ENCODE measurements at regions not wholly inside any gene's neighbourhood (a gene's known extent, or its start where the extent isn't known, plus 50 kb on each side); places are given as distances from the start of the nearest gene placed in this dataset.

DNA sequence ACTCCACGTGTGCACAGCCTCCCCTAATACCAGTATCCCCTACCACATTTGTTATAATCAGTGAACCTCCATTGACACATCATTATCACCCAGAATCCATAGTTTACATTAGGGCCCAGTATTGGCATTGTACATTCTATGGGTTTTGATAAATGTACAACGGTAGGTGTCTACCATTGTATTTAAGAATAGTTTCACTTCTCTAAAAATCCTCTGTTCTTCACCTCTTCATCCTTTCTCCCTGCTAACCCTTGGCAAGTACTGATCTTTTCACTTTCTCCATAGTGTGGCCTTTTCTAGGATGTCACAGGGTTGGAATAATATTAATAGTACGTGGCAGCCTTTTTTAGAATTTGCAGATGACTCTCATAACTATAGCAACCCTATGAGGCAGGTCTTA, 353.8 kb downstream of the DDX10 start:
- CTCF ChIA-PET: no interaction called here
- Histone ChIP-seq H3K9me2 (ENCODE audit: insufficient read depth) (no peaks in the 10 kb centered on the region), H3K79me2 (ENCODE audit: insufficient read depth, low read length) (no peaks in the 10 kb centered on the region), H3K4me3 (replicated peaks in 1 of 2; ENCODE audit: low read depth in 1 of 2, low read length in 2 of 2) (no peak overlapping the region), H3K4me1 (ENCODE audit: control insufficient read depth in 1 of 2, insufficient read depth in 2 of 2, low read length in 2 of 2) (no peaks in the 10 kb centered on the region), H3K27ac (ENCODE audit: low read depth, low read length) (no peak overlapping the region), H3K4me2 (ENCODE audit: low read length) (no peak overlapping the region), H3K9ac (ENCODE audit: low read length) (no peak overlapping the region), H3K9me3 (ENCODE audit: control insufficient read depth in 1 of 2, insufficient read depth in 1 of 2, low read depth in 1 of 2, low read length in 2 of 2) (no peaks in the 10 kb centered on the region), H3K36me3 (ENCODE audit: control insufficient read depth in 1 of 2, insufficient read depth in 2 of 2, low read length in 2 of 2) (no peaks in the 10 kb centered on the region), H2AFZ (ENCODE audit: low read depth, low read length, poor library complexity, severe bottlenecking) (no peak overlapping the region), H3K27me3 (ENCODE audit: insufficient read depth, low read length) (no peaks in the 10 kb centered on the region), H4K20me1 (ENCODE audit: insufficient read depth) (no peaks in the 10 kb centered on the region)
- no peak for TF ChIP-seq EZH2phosphoT487 (IDR thresholded peaks at IDR 0.05; ENCODE audit: borderline replicate concordance)
- TF ChIP-seq RAD21 (IDR thresholded peaks at IDR 0.05; ENCODE audit: low read depth): no peak
- no peak for TF ChIP-seq SIN3A (IDR thresholded peaks at IDR 0.05; ENCODE audit: low read depth)
- TF ChIP-seq, protein P1, sequence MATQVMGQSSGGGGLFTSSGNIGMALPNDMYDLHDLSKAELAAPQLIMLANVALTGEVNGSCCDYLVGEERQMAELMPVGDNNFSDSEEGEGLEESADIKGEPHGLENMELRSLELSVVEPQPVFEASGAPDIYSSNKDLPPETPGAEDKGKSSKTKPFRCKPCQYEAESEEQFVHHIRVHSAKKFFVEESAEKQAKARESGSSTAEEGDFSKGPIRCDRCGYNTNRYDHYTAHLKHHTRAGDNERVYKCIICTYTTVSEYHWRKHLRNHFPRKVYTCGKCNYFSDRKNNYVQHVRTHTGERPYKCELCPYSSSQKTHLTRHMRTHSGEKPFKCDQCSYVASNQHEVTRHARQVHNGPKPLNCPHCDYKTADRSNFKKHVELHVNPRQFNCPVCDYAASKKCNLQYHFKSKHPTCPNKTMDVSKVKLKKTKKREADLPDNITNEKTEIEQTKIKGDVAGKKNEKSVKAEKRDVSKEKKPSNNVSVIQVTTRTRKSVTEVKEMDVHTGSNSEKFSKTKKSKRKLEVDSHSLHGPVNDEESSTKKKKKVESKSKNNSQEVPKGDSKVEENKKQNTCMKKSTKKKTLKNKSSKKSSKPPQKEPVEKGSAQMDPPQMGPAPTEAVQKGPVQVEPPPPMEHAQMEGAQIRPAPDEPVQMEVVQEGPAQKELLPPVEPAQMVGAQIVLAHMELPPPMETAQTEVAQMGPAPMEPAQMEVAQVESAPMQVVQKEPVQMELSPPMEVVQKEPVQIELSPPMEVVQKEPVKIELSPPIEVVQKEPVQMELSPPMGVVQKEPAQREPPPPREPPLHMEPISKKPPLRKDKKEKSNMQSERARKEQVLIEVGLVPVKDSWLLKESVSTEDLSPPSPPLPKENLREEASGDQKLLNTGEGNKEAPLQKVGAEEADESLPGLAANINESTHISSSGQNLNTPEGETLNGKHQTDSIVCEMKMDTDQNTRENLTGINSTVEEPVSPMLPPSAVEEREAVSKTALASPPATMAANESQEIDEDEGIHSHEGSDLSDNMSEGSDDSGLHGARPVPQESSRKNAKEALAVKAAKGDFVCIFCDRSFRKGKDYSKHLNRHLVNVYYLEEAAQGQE (IDR thresholded peaks at IDR 0.05; ENCODE audit: low read depth): no peak
- no peak for TF ChIP-seq YY1 (IDR thresholded peaks at IDR 0.05; ENCODE audit: extremely low read depth, insufficient replicate concordance, low read depth, low read length)
- no peak for TF ChIP-seq TCF7L2 (IDR thresholded peaks at IDR 0.05; ENCODE audit: borderline replicate concordance, extremely low read depth, insufficient read depth, insufficient read length)
- no peak for TF ChIP-seq POLR2AphosphoS5 (IDR thresholded peaks at IDR 0.05; ENCODE audit: low read depth, low read length)
- no peak for TF ChIP-seq FOSL1 (IDR thresholded peaks at IDR 0.05; ENCODE audit: low read depth)
- no peak for ATAC-seq
- RAD21 ChIA-PET (ENCODE audit: low non-redundant PET in 1 of 2, low total read pairs in 2 of 2, uncharacterized antibody in 2 of 2, unreplicated experiment in 2 of 2): no interaction called here
- intact Hi-C loops (cut with micrococcal nuclease): no loop called here
- POLR2A ChIA-PET: no interaction called here
- no TSS peak for BruUV-seq (replicated peaks)
- no peak for DNase-seq (ENCODE audit: low read depth, low spot score)
